ACC112 (cell line): ENCODE measurements at regions not wholly inside any gene's neighbourhood (a gene's known extent, or its start where the extent isn't known, plus 50 kb on each side); places are given as distances from the start of the nearest gene placed in this dataset.

Experiments used
- H2AFZ ChIP-seq: fragments of 200-600 bp; sonication (generic); one replicate; pipeline ENCODE4 v1.6.0; 2017; ENCODE audit warnings: antibody characterized with exemption, low read length; ENCODE audit not compliant: unreplicated experiment
- H3K27ac ChIP-seq: fragments of 200-600 bp; sonication (generic); 2 replicates; pipeline ENCODE4 v1.5.1; 2014; ENCODE audit warnings: low read depth, mild to moderate bottlenecking, antibody characterized with exemption, low read length, moderate library complexity
- H3K27me3 ChIP-seq: fragments of 200-600 bp; sonication (generic); 2 replicates; pipeline ENCODE4 v1.6.1; 2014; ENCODE audit warnings: mild to moderate bottlenecking, antibody characterized with exemption, low read length, moderate library complexity, mixed read lengths; ENCODE audit not compliant: insufficient read depth
- H3K36me3 ChIP-seq: fragments of 200-600 bp; sonication (generic); 2 replicates; pipeline ENCODE4 v1.6.1; 2016; ENCODE audit warnings: mild to moderate bottlenecking, antibody characterized with exemption, low read length, moderate library complexity, mixed read lengths; ENCODE audit not compliant: insufficient read depth
- H3K4me1 ChIP-seq: fragments of 200-600 bp; sonication (generic); one replicate; pipeline ENCODE4 v1.6.1; 2016; ENCODE audit warnings: low read length, mixed read lengths; ENCODE audit not compliant: insufficient read depth, unreplicated experiment, control insufficient read depth
- H3K4me3 ChIP-seq: fragments of 200-600 bp; sonication (generic); 2 replicates; pipeline ENCODE4 v1.5.1; 2014; ENCODE audit warnings: mild to moderate bottlenecking, low read depth, low read length
- H3K79me2 ChIP-seq: fragments of 200-600 bp; sonication (generic); one replicate; pipeline ENCODE4 v1.6.0; 2016; ENCODE audit warnings: low read length; ENCODE audit not compliant: control insufficient read depth, unreplicated experiment, insufficient read depth

DNA sequence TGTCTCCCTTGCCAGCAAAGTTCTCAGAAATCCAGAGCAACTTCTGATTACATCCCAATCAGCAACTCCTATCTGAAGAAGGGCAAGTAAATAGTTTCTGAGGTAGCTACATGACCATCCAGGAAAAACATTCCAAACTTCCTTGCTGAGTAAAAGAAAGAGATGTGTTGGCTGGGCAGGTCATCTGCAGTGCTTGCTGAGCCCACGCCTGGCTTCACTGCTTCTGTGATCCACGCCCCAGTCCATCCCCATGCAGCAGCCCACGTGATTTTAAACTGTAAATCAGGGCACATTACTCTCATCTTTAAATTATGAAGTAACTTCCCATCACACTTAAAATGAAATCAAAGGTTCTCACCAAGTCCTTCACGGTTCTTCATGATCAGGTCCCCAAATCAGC lies 603.6 kb downstream of the QKI start:
- Histone ChIP-seq H3K27me3 (no peaks in the 10 kb centered on the region), H2AFZ (no peak overlapping the region), H3K36me3 (no peaks in the 10 kb centered on the region), H3K4me3 (no peak overlapping the region), H3K79me2 (no peaks in the 10 kb centered on the region), H3K4me1 (no peaks in the 10 kb centered on the region), H3K27ac (no peak overlapping the region)

DNA sequence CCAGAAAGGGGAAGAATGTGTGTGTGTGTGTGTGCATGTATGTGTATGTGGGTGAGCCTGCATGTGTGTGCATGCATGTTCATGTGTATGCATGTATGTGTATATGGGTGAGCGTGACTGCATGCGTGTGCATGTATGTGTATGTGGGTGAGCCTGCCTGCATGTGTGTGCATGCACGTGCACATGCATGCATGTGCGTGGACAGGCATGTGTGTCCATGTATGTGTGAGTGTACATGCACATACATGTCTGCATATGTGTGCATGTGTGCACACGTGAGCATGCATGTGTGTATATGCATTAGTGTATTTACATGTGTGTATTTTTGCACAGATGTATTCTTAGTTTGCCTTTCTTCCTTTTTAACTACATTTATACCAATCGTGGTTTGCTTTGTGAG lies 601.5 kb downstream of the QKI start:
- no peak overlapping the region for H3K27ac ChIP-seq
- H3K4me3 ChIP-seq: no peak overlapping the region
- H3K36me3 ChIP-seq: no peaks in the 10 kb centered on the region
- no peak overlapping the region for H2AFZ ChIP-seq
- no peaks in the 10 kb centered on the region for H3K4me1 ChIP-seq
- no peaks in the 10 kb centered on the region for H3K79me2 ChIP-seq
- H3K27me3 ChIP-seq: no peaks in the 10 kb centered on the region

DNA sequence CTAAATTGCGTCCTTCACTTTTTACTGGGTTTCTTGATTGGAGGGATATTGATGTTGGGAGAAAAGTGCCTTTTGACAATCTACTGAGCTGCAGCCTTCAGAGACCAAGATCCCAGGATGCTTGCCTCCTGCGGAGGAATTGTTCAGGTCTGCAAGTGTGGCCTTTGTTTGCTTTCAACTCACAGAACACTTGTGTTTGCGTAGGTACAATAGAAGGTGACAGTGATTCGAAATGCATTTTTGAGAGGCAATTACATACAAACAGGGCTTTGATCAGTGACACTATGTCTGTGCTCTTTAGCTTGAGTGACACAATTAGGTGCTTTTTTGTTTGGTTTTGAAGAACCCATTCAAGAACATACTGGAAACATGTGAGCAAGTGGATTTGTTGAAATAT lies 600.6 kb downstream of the QKI start:
- Histone ChIP-seq H3K36me3 (no peaks in the 10 kb centered on the region), H3K4me1 (no peaks in the 10 kb centered on the region), H3K27ac (no peak overlapping the region), H3K79me2 (no peaks in the 10 kb centered on the region), H3K27me3 (no peaks in the 10 kb centered on the region), H2AFZ (no peak overlapping the region), H3K4me3 (no peak overlapping the region)

DNA sequence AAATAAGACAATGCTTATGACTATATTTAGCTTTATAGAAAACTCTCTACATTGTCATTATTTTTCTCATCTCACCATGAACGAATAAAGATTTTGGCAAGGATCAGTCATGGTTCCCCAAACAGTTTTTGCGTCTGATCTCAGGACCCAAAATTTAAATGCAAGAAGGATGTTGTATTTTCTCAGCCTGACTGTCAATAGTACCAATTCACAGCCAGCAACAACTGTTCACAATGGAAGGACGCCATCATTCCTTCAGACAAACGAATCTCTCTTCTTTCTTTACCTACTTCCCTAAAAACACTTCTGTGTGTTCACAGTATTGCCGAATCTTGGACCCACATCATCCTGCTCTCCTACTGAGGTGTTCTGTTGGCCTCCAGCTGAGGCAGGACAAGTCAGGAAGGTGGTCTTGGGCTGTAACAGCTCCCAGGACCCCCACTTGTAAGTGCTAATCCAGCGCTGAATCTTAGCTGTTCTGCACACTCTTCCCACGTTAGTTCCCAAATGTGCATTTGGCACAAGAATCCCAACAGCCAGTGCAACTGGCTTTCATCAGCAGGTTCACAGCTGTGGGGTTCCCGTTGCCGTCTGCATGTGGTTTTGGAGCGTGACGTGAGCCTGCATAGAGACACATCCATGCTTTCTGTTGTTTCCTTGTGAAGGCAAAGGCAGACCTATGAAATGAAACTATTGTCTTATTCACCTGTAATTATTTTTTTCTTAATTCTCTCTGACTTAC lies 600.0 kb downstream of the QKI start:
- Histone ChIP-seq H3K27ac (no peak overlapping the region), H3K4me1 (no peaks in the 10 kb centered on the region), H3K27me3 (no peaks in the 10 kb centered on the region), H3K36me3 (no peaks in the 10 kb centered on the region), H3K79me2 (no peaks in the 10 kb centered on the region), H2AFZ (no peak overlapping the region), H3K4me3 (no peak overlapping the region)

DNA sequence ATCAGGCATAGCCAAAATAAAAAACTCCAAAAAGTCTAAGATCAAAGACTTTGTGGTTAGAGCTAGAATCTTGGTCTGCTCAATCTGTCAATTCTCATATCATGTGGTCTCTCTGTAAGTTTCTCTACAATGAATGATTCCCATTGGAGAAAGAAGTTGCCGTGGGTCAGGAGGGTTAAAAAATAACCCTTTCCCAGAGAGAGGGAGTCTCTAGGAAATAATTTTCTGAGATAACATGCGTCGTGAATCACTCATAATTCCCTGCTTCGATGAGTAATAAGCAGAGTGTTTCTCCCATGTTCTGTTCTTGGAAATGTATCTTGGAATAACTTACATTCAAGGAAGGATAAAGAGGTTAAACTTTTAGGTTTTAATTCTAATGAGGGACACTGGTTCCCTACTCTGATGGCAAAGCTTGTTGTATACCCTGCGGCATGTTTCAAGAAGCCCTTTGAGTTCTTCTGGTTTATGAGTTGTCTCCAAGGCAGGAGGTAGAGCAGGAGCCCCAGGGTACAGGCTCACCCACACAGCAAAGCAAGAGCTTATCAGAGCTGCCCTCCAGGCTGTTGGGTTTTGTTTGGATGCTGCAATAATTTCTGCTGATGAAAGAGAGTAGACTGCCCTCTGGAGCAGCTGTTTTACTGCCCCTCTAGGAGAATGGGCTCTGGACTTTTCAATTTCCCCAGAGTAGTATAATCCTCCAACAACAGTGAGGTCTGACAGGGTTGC lies 599.1 kb downstream of the QKI start:
- H3K27me3 ChIP-seq: no peaks in the 10 kb centered on the region
- H2AFZ ChIP-seq: no peak overlapping the region
- H3K4me3 ChIP-seq: no peak overlapping the region
- H3K36me3 ChIP-seq: no peaks in the 10 kb centered on the region
- H3K27ac ChIP-seq: no peak overlapping the region
- H3K4me1 ChIP-seq: no peaks in the 10 kb centered on the region
- no peaks in the 10 kb centered on the region for H3K79me2 ChIP-seq

DNA sequence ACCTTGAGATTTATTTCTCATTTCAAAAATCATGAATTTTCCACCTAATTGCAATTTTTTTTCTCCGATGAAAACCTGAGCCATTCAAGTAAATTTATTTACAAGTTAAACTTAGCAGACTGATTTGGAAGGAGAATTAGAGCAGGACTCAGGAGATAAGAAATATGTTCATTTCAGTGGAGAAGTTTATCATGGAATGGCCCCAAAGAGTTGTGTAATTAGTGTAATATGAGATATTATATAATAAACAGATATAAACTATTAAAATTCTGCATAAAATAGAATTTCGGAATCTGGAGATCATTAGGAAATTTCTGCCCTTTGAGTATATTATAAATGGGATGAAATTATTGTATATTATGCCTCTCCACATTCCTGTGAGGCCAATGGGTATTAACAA lies 596.8 kb downstream of the QKI start:
- Histone ChIP-seq H3K27me3 (no peaks in the 10 kb centered on the region), H3K4me3 (no peak overlapping the region), H3K4me1 (no peaks in the 10 kb centered on the region)

DNA sequence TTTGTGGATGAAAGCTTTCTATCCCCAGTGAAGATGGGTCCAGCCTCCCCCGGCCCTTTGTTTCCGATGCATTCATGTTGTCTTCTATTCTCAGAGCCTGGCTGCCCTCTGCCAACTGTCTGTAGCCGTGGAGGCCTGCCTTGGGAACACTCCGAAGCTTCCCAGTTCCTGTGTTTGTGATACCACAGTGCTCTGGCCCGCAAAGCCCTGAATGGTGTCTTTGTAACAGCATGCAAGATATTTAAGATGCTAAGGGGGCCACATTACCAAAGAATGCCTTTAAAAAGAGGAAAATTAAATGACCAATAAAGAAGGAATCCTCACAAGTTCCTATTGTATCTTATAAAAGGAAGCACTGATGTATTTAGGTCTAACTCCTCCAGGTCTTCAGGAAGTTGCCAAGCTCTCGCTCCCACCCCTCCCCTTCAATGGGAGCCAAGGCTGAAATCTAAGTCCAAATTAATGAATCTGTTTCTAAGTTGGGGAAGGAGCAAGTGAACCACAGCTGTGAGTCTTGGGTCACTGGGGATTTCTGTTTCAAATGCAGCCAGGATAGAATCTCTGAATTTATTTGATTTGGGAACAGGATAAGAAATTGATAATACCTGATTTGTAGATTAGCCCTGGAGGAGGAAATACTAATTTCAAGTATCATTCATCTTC lies 596.1 kb downstream of the QKI start:
- Histone ChIP-seq H3K27ac (no peak overlapping the region), H3K4me3 (no peak overlapping the region), H3K27me3 (no peaks in the 10 kb centered on the region), H2AFZ (no peak overlapping the region), H3K36me3 (no peaks in the 10 kb centered on the region), H3K79me2 (no peaks in the 10 kb centered on the region), H3K4me1 (no peaks in the 10 kb centered on the region)

More for the DNA sequence above, 596.8 kb downstream of the QKI start:
- Histone ChIP-seq H3K79me2 (no peaks in the 10 kb centered on the region), H3K36me3 (no peaks in the 10 kb centered on the region), H2AFZ (no peak overlapping the region), H3K27ac (no peak overlapping the region)

DNA sequence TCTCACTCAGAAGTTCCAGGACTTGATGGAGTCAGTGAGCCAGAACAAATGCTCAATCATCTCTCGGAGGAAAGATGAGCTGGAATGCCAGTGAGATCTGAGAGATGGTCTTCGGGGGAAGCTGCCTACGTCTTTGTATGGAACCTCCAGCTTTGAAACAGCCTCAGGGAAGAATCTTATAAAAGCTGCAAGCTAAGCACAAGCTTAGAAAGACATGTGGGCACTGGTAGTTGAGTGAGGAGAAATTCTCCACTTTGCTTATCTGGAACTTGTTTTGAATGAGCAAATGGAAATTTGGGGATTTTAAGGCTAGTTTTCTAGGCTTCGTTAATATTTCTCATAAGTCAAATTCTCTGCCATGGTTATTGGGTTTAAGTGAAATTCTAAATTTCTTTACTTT lies 594.4 kb downstream of the QKI start:
- no peaks in the 10 kb centered on the region for H3K36me3 ChIP-seq
- no peak overlapping the region for H3K27ac ChIP-seq
- H3K27me3 ChIP-seq: no peaks in the 10 kb centered on the region
- H3K4me1 ChIP-seq: no peaks in the 10 kb centered on the region
- no peak overlapping the region for H3K4me3 ChIP-seq
- no peaks in the 10 kb centered on the region for H3K79me2 ChIP-seq
- H2AFZ ChIP-seq: no peak overlapping the region

DNA sequence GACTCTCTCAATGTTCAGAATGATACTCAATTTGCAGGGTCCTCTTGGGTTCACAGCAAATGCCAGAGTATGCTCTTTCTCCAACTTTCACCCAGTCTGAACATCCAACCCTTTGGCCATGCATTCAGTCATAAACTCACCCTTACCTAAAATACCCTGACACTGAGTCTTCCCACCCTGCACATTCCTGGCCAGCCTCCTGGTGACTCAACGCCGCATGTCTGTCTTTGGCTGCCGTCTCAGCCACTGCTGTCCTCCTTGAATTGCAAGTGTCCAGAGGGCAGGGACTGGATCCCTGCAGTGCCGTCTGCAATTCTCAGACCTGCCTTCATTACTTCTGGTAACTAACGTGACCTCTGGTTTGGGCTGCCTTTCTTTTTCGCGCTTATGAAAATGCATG lies 593.4 kb downstream of the QKI start:
- H3K4me3 ChIP-seq: no peak overlapping the region
- no peaks in the 10 kb centered on the region for H3K27me3 ChIP-seq
- no peaks in the 10 kb centered on the region for H3K36me3 ChIP-seq
- no peaks in the 10 kb centered on the region for H3K79me2 ChIP-seq
- H3K27ac ChIP-seq: no peak overlapping the region
- H2AFZ ChIP-seq: no peak overlapping the region
- H3K4me1 ChIP-seq: no peaks in the 10 kb centered on the region

DNA sequence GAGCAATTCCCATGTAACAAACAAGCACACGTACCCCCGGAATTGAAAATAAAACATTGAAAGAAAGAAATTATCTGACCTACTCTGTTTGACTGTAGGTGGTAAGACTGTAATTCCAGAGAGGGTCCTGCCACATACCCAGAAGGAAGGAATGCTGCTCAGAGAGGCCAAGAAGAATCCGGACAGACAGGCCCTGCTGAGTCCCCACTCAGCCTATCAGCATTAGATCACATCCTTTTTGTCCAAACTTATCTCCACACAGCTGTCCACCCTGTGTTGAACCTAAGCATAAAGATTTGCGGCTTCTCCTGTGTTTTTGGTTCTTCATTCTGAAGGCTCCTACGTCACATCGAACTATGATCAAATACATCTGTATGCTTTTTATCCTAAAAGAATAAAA lies 591.9 kb downstream of the QKI start:
- Histone ChIP-seq H3K4me1 (no peaks in the 10 kb centered on the region), H3K79me2 (no peaks in the 10 kb centered on the region), H3K36me3 (no peaks in the 10 kb centered on the region), H2AFZ (no peak overlapping the region), H3K27me3 (no peaks in the 10 kb centered on the region), H3K27ac (no peak overlapping the region), H3K4me3 (no peak overlapping the region)
